CD14-positive monocyte (primary cell): ENCODE measurements at regions not wholly inside any gene's neighbourhood (a gene's known extent, or its start where the extent isn't known, plus 50 kb on each side); places are given as distances from the start of the nearest gene placed in this dataset.

Experiments
- DNase-seq, 3 donors: peaks; one replicate each; pipeline ENCODE4 v3.0.0-alpha.2; 2011 to 2022
- H2AFZ ChIP-seq: 2 replicates; pipeline ENCODE4 v1.6.0; 2012; ENCODE audit warnings: mild to moderate bottlenecking, low read depth, low read length, inconsistent platforms; ENCODE audit not compliant: insufficient read depth, poor library complexity, severe bottlenecking
- H3K27ac ChIP-seq, 2 donors: 1 replicate in 1 of 2; 2 replicates in 1 of 2; pipeline ENCODE4 v1.5.1; 2012 to 2013; ENCODE audit warnings: low read length in 2 of 2, control low read depth in 1 of 2, inconsistent platforms in 1 of 2, low read depth in 1 of 2, mild to moderate bottlenecking in 1 of 2
- H3K27me3 ChIP-seq, 2 donors: one replicate each; pipeline versions ENCODE4 v1.6.0 to v1.6.1; 2011 to 2013; ENCODE audit warnings: low read length in 2 of 2; ENCODE audit not compliant: control insufficient read depth in 2 of 2, insufficient read depth in 2 of 2
- H3K36me3 ChIP-seq, 2 donors: replicated peaks in 1 of 2; 1 replicate in 1 of 2; 2 replicates in 1 of 2; pipeline versions ENCODE4 v1.5.1 to v1.6.1; 2012 to 2013; ENCODE audit warnings: low read length in 2 of 2, control low read depth in 1 of 2, inconsistent platforms in 1 of 2, mild to moderate bottlenecking in 1 of 2; ENCODE audit not compliant: insufficient read depth in 2 of 2, control insufficient read depth in 1 of 2
- H3K4me1 ChIP-seq, 2 donors: 1 replicate in 1 of 2; 2 replicates in 1 of 2; pipeline versions ENCODE4 v1.5.1 to v1.6.1; 2012 to 2013; ENCODE audit warnings: low read length in 2 of 2, control low read depth in 1 of 2, inconsistent platforms in 1 of 2, mild to moderate bottlenecking in 1 of 2, moderate library complexity in 1 of 2; ENCODE audit not compliant: insufficient read depth in 2 of 2, control insufficient read depth in 1 of 2
- H3K4me2 ChIP-seq: replicated peaks from 2 replicates; pipeline ENCODE3; 2012; ENCODE audit warnings: low read length, moderate library complexity, mild to moderate bottlenecking; ENCODE audit not compliant: poor library complexity, severe bottlenecking; ENCODE audit errors: extremely low read depth
- H3K4me3 ChIP-seq, 3 experiments: fragments of 200-600 bp in 1 of 3; sonication (generic) in 1 of 3; replicated peaks in 1 of 3; 1 replicate in 2 of 3; 2 replicates in 1 of 3; pipeline ENCODE4 v1.5.1; 2011 to 2013; ENCODE audit warnings: low read length in 3 of 3, mild to moderate bottlenecking in 3 of 3, control low read depth in 2 of 3, low read depth in 2 of 3, inconsistent platforms in 1 of 3, moderate library complexity in 1 of 3
- H3K79me2 ChIP-seq: 2 replicates; pipeline ENCODE4 v1.6.0; 2012; ENCODE audit warnings: mild to moderate bottlenecking, control low read depth, inconsistent platforms, low read length, moderate library complexity; ENCODE audit not compliant: insufficient read depth
- H3K9ac ChIP-seq: 2 replicates; pipeline ENCODE4 v1.6.0; 2017; ENCODE audit warnings: low read length, mild to moderate bottlenecking; ENCODE audit not compliant: insufficient read depth, poor library complexity, severe bottlenecking
- H3K9me3 ChIP-seq, 2 donors: replicated peaks in 1 of 2; 1 replicate in 1 of 2; 2 replicates in 1 of 2; pipeline versions ENCODE4 v1.5.1 to v1.6.1; 2012 to 2013; ENCODE audit warnings: low read length in 2 of 2, control low read depth in 1 of 2; ENCODE audit not compliant: control insufficient read depth in 1 of 2, insufficient read depth in 1 of 2
- H4K20me1 ChIP-seq: 2 replicates; pipeline ENCODE4 v1.6.0; 2012; ENCODE audit warnings: mild to moderate bottlenecking, low read length, control low read depth, moderate library complexity; ENCODE audit not compliant: insufficient read depth
- H3K27ac Mint-ChIP-seq, 7 donors: one replicate each; pipeline ENCODE4 v1.8.0; 2020; ENCODE audit warnings: mild to moderate bottlenecking in 7 of 7, mixed read lengths in 7 of 7, moderate library complexity in 6 of 7, inconsistent platforms in 2 of 7
- H3K27me3 Mint-ChIP-seq, 3 donors: one replicate each; pipeline ENCODE4 v1.8.0; 2021 to 2022; ENCODE audit warnings: low read depth in 3 of 3, mild to moderate bottlenecking in 3 of 3, mixed read lengths in 3 of 3, moderate library complexity in 3 of 3, inconsistent platforms in 1 of 3
- H3K36me3 Mint-ChIP-seq, 2 donors: one replicate each; pipeline ENCODE4 v1.8.0; 2020; ENCODE audit warnings: mixed read lengths in 2 of 2, inconsistent platforms in 1 of 2, mild to moderate bottlenecking in 1 of 2
- H3K4me1 Mint-ChIP-seq: one replicate; pipeline ENCODE4 v1.8.0; 2020; ENCODE audit warnings: mild to moderate bottlenecking, mixed read lengths
- H3K4me3 Mint-ChIP-seq, 2 donors: one replicate each; pipeline ENCODE4 v1.8.0; 2020; ENCODE audit warnings: mild to moderate bottlenecking in 2 of 2, mixed read lengths in 2 of 2, moderate library complexity in 1 of 2
- H3K9me3 Mint-ChIP-seq, 7 donors: one replicate each; pipeline ENCODE4 v1.8.0; 2020 to 2022; ENCODE audit warnings: mixed read lengths in 7 of 7, mild to moderate bottlenecking in 6 of 7, moderate library complexity in 6 of 7, inconsistent platforms in 2 of 7
- WGBS: methylation state at CpG from one replicate; pipeline ENCODE4 v1.1.5; 2013; ENCODE audit warnings: missing lambda C conversion rate; ENCODE audit not compliant: insufficient coverage; 5-methylcytosine and 5-hydroxymethylcytosine counted together
- intact Hi-C, 2 donors: fragments of 100-400 bp; cut with micrococcal nuclease; formaldehyde crosslinking; loops; one replicate each; pipeline versions ENCODE4 v1.15.0 to v1.15.1; 2023
- TF ChIP-seq, protein P1 (sequence below): fragments of 200-600 bp; IDR thresholded peaks from one replicate; pipeline ENCODE4 v1.8.0; 2022; ENCODE audit warnings: antibody characterized with exemption, mild to moderate bottlenecking

DNA sequence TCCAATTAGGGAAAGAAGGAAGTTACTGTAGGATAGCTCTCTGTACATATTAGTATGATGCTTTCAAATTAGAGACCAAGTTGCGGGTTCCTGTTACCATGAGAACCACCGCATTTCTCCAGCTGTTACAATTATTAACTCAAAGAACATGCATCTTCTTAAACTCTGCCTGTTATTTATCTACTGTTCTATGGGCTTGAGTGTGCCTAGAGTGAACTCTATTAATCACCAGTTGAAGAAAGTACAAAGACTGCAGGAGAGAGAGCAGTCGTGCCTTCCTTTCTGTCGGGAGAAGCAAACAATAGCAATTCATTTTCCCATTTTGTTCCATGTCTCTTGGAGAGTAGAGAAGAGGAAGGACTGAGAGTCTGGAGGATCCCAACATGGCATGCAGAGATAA, 1071.2 kb downstream of the TYW1 start:
- Mint-ChIP-seq H3K4me1 (no peaks in the 10 kb centered on the region), H3K4me3 (no peak overlapping the region), H3K27ac (no peak overlapping the region), H3K36me3 (no peaks in the 10 kb centered on the region), H3K9me3 (peaks cover 0 to 11% (median 9%) of the 10 kb centered on the region in 7 donors), H3K27me3 (peaks cover 0 to 3% (median 0%) of the 10 kb centered on the region in 3 donors)
- Histone ChIP-seq H3K4me2 (no peak overlapping the region), H3K27ac (no peak overlapping the region), H3K4me1 (no peaks in the 10 kb centered on the region), H3K36me3 (no peaks in the 10 kb centered on the region), H2AFZ (no peak overlapping the region), H3K27me3 (no peaks in the 10 kb centered on the region), H3K79me2 (no peaks in the 10 kb centered on the region), H3K9me3 (peaks cover 0 to 6% of the 10 kb centered on the region in 2 donors), H3K4me3 (no peak overlapping the region), H4K20me1 (no peaks in the 10 kb centered on the region), H3K9ac (no peak overlapping the region)
- TF ChIP-seq, protein P1, sequence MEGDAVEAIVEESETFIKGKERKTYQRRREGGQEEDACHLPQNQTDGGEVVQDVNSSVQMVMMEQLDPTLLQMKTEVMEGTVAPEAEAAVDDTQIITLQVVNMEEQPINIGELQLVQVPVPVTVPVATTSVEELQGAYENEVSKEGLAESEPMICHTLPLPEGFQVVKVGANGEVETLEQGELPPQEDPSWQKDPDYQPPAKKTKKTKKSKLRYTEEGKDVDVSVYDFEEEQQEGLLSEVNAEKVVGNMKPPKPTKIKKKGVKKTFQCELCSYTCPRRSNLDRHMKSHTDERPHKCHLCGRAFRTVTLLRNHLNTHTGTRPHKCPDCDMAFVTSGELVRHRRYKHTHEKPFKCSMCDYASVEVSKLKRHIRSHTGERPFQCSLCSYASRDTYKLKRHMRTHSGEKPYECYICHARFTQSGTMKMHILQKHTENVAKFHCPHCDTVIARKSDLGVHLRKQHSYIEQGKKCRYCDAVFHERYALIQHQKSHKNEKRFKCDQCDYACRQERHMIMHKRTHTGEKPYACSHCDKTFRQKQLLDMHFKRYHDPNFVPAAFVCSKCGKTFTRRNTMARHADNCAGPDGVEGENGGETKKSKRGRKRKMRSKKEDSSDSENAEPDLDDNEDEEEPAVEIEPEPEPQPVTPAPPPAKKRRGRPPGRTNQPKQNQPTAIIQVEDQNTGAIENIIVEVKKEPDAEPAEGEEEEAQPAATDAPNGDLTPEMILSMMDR, result no peak
- no peak for DNase-seq
- no CpG with 5 or more reads among the region's 4 CpGs for WGBS
- intact Hi-C loops, result no loop called here

DNA sequence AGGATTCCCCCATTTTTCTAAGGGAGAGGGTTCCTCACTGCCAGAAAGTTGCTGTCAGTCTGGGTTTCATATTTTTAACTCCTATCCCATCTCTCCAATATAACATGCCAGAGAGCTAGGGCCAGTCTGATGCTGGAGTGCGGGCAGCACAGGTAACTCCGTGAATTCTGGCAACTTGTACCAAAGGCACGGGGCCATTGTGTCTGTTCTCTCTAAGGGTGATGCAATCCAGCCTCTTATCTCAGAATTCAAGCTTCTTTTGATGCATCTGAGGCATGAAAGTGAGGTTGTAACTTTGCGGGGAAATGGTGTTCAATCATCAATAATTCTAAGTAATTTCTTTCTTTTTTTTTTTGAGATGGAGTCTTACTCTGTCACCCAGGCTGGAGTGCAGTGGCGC, 1074.4 kb downstream of the TYW1 start:
- Histone ChIP-seq H2AFZ (no peak overlapping the region), H3K79me2 (no peaks in the 10 kb centered on the region), H3K27me3 (no peaks in the 10 kb centered on the region), H3K4me2 (no peak overlapping the region), H3K27ac (no peak overlapping the region), H3K36me3 (no peaks in the 10 kb centered on the region), H3K4me3 (no peak overlapping the region), H3K9me3 (peaks cover 15 to 28% of the 10 kb centered on the region in 2 donors), H3K4me1 (no peaks in the 10 kb centered on the region), H4K20me1 (no peaks in the 10 kb centered on the region), H3K9ac (no peak overlapping the region)
- 90% methylated on average over 2 of the region's 5 CpGs for WGBS
- Mint-ChIP-seq H3K9me3 (peaks cover 8 to 32% (median 23%) of the 10 kb centered on the region in 7 donors), H3K4me3 (no peak overlapping the region), H3K36me3 (no peaks in the 10 kb centered on the region), H3K27me3 (peaks cover 0 to 6% (median 0%) of the 10 kb centered on the region in 3 donors), H3K4me1 (no peaks in the 10 kb centered on the region), H3K27ac (no peak overlapping the region)
- TF ChIP-seq, protein P1, result no peak
- no peak for DNase-seq
- intact Hi-C loops, result no loop called here
